HG02852 (cell line): ENCODE measurements at regions not wholly inside any gene's neighbourhood (a gene's known extent, or its start where the extent isn't known, plus 50 kb on each side); places are given as distances from the start of the nearest gene placed in this dataset.

ENCODE experiments used
- ATAC-seq: cut with Tn5 transposase; IDR thresholded peaks from one replicate; pipeline ENCODE4 v1.9.1; 2021; ENCODE audit warnings: mild to moderate bottlenecking, moderate library complexity; ENCODE audit not compliant: unreplicated experiment

DNA sequence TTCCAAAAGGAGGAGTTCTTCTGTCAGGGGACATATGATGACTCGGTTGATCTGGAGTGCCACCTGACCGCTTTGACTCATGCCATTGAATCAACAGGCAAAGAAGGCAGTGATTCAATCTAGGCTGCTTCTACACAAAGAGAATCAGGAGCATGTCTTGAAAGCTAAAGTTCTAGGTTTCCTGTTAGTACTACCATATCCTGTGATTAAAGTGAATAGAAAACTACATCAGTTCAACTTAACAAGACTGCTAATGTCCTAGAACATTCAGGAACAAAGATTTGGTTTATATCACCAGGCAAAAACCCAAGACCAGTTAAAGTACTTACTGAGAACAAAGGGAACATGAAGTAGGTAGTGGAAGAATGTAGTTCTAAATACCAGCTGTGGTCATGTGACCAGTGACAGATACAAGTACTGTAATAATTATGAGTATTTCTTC, 216.8 kb upstream of the SGK1 start:
- no peak for ATAC-seq

- no peak for ATAC-seq
Measured at GRCh38 chr6:134533991-134534390, 216.1 kb upstream of the SGK1 start.

GRCh38 chr6:134532694-134533624, 215.0 kb upstream of the SGK1 start:
- ATAC-seq: no peak

- no peak for ATAC-seq
Measured at GRCh38 chr6:134531611-134532010, 213.7 kb upstream of the SGK1 start.

GRCh38 chr6:134531188-134531551, 213.3 kb upstream of the SGK1 start:
- no peak for ATAC-seq

GRCh38 chr6:134529921-134530320, 212.0 kb upstream of the SGK1 start:
- no peak for ATAC-seq

DNA sequence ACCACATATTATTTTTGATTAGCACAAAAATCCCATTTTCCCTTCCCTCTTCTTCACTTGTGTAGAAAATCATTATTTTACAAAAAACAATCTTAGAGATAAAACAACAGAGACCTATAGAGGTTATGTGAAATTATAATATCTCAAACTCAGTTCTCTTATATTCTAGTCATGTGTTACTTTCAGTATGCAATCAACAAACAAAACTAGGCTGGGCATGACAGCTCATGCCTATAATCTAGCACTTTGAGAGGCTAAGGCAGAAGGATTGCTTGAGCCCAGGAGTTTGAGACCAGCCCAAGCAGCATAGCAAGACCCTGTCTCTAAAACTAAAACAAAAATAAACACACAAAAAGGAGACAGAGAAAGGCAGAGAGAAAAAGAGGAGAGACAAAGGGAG, 211.4 kb upstream of the SGK1 start:
- ATAC-seq: no peak

GRCh38 chr6:134527108-134527787, 209.3 kb upstream of the SGK1 start:
- no peak for ATAC-seq

DNA sequence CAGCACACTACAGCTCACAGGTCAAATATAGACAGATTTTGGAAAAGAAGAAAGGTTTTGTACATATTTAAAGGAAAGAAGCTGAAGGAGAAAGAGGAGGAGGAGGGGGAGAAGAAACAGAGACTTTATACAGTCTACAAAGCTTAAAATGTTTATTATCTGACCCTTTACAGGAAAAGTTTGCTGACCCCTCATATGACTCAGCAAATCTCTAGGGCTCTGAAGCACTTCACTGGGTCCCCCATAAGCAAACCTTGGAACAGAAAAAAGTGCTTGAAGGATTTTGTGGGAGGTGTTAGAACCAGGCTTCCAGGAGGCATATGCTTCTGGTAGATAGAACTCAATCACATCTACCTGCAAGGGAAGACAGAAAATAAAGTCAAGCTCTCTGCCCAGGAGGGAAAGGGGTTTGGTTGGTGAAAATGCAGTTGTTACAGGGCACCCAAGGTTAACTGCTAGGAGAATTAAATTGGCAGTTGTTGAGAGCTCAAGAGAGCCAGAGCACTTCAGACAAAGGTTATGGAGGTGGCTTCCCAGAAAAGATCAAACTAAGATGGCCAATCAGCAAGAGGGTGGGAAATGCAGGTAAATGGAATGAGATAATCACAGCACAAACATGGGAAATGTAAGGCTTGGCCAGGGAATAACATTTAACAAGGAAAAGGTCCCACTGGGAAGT, 207.4 kb upstream of the SGK1 start:
- no peak for ATAC-seq

GRCh38 chr6:134523903-134524650, 206.2 kb upstream of the SGK1 start:
- ATAC-seq: no peak

DNA sequence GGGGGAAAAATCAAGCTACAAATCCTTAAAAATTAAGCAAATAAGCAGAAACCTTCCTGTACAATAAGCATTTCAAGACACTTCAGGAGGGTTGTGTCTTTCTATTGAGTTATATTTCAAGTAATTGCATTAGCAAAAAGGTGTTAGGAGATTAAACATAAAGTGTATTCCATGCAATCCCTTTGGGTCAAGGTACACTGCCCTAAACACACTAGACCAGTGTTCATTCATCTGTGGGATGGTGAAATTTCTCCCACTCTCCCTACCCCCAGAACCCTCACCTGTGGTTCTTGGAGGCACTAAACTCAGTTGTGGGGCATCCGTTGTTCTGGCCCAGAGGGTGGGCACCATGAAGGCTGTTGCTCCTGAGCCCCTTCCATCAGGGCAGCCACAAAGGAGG, 205.1 kb upstream of the SGK1 start:
- no peak for ATAC-seq

DNA sequence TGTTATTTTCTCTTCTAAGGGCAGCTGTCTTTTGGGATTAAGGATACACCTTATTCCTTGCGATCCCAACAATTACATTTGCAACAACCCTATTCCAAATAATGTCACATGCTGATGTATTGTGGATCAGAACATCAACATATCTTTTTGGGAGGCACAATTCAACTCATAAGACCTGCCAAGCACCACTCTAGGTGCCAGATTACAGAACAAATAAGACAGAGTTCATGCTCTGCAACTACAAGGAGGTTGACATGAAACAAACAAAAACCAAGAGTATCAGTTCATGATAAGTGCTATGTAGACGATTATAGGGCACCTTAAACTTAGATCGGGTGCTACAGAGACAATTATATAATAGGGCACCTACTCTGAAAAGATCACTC, 203.2 kb upstream of the SGK1 start:
- ATAC-seq: no peak

GRCh38 chr6:134520181-134521115, 202.5 kb upstream of the SGK1 start:
- no peak for ATAC-seq

- no peak for ATAC-seq
Measured at GRCh38 chr6:134519465-134519864, 201.6 kb upstream of the SGK1 start.

- no peak for ATAC-seq
Measured at GRCh38 chr6:134517868-134518267, 200.0 kb upstream of the SGK1 start.

DNA sequence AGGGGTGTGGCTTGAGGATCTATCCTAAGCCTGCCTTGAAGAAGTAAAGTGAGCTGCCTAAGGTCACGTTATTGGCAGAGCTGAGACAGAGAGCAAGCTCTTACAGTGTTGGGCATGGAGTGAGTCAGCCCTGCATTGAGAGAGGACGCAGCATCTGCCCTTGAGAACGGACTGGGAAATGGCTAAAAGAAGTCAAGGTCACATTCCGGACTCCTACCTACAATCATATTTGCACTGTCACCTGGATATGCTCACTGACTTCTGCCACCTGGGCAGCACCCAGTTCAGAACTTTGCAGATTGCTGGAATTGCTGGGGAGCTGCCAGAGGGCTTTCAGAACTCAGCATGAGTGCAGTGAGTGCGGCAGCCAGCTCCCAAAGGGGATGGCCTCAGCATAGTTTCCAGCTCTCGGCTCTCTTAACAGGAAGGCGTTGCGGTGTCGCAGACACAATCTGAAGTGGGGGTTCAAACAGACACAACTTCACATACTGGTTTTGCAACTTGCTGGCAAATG, 199.3 kb upstream of the SGK1 start:
- no peak for ATAC-seq

DNA sequence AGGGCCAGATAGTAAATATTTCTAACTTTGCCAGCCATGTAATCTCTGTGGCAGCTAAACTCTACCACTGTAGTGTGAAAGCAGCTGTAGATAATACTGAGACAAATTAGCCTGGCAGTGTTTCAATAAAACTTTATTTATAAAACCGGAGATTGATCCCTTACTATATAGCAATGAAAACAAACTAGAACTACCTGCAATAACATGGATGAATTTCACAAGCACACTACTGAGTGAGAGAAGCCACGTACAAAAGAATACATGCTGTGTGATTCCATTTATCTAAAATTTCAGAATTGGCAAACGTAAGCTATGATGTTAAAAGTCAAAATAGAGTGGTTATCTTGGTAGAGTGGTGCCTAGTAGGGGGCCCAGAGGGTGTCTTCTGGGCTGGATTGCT, 198.7 kb upstream of the SGK1 start:
- no peak for ATAC-seq

- no peak for ATAC-seq
Measured at GRCh38 chr6:134515986-134516385, 198.1 kb upstream of the SGK1 start.

DNA sequence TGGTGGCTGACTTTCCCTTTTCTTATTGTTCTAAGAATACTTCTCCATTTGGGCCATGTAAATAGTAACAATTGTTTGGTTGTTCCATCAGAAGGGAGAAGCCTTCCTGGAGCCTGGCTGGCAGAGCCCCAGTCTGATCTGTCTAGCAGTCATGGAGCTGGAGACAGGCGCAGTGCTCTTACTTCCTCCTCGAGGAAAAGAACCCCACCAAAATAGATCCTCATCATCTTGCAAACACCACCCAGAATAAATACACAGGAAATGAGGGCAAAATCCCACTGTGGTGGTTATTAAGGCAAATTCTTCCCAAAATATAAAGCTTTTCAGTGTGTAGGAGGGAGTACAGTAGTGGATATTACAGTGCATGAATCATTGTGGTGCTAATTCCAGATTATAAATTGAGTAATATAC, 195.1 kb upstream of the SGK1 start:
- ATAC-seq: no peak
